ENCODE measurements at regions not wholly inside any gene's neighbourhood (a gene's known extent, or its start where the extent isn't known, plus 50 kb on each side); places are given as distances from the start of the nearest gene placed in this dataset.

GRCh38 chr18:64929036-64929435 lies 780.1 kb upstream of the LINC00305 start:
- TF ChIP-seq CTCF (IDR thresholded peaks at IDR 0.05) = no peak
- DNase-seq (ENCODE audit: low spot score) = no peak
- no peaks in the 10 kb centered on the region for H3K4me1 ChIP-seq
- H3K9me3 ChIP-seq = no peaks in the 10 kb centered on the region
- H3K36me3 ChIP-seq = no peaks in the 10 kb centered on the region
- H3K27me3 ChIP-seq = no peaks in the 10 kb centered on the region
- no peak overlapping the region for H3K27ac ChIP-seq
- H3K4me3 ChIP-seq = no peak overlapping the region

GRCh38 chr18:64919971-64920570 lies 771.2 kb upstream of the LINC00305 start:
- no peak for DNase-seq (ENCODE audit: low spot score)
- no peak for TF ChIP-seq CTCF (IDR thresholded peaks at IDR 0.05)

GRCh38 chr18:64918851-64919250 lies 770.0 kb upstream of the LINC00305 start:
- H3K27ac ChIP-seq = no peak overlapping the region
- H3K27me3 ChIP-seq = no peaks in the 10 kb centered on the region
- H3K4me3 ChIP-seq = no peak overlapping the region
- H3K36me3 ChIP-seq = no peaks in the 10 kb centered on the region
- TF ChIP-seq CTCF (IDR thresholded peaks at IDR 0.05) = no peak
- no peaks in the 10 kb centered on the region for H3K4me1 ChIP-seq
- DNase-seq (ENCODE audit: low spot score) = no peak
- H3K9me3 ChIP-seq = no peaks in the 10 kb centered on the region

More at GRCh38 chr18:64919971-64920570, 771.2 kb upstream of the LINC00305 start:
- Histone ChIP-seq H3K4me1 (no peaks in the 10 kb centered on the region), H3K36me3 (no peaks in the 10 kb centered on the region), H3K27me3 (no peaks in the 10 kb centered on the region), H3K27ac (no peak overlapping the region), H3K9me3 (no peaks in the 10 kb centered on the region), H3K4me3 (no peak overlapping the region)

DNA sequence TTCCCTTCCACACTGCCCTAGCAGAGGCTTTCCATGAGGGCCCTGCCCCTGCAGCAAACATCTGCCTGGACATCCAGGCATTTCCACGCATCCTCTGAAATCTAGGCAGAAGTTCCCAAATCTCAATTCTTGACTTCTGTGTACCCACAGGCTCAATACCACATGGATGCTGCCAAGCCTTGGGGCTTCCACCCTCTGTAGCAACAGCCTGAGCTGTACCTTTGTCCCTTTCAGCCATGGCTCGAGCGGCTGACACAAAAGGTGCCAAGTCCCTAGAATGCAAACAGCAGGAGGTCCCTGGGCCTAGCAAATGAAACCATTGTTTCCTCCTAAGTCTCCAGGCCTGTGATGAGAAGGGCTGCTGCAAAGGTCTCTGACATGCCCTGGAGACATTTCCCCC lies 744.5 kb upstream of the LINC00305 start:
- H3K9me3 ChIP-seq = no peaks in the 10 kb centered on the region
- DNase-seq (ENCODE audit: low spot score) = no peak
- H3K4me1 ChIP-seq = no peaks in the 10 kb centered on the region
- TF ChIP-seq CTCF (IDR thresholded peaks at IDR 0.05) = no peak
- H3K27ac ChIP-seq = no peak overlapping the region
- H3K4me3 ChIP-seq = no peak overlapping the region
- H3K36me3 ChIP-seq = no peaks in the 10 kb centered on the region
- H3K27me3 ChIP-seq = no peaks in the 10 kb centered on the region

DNA sequence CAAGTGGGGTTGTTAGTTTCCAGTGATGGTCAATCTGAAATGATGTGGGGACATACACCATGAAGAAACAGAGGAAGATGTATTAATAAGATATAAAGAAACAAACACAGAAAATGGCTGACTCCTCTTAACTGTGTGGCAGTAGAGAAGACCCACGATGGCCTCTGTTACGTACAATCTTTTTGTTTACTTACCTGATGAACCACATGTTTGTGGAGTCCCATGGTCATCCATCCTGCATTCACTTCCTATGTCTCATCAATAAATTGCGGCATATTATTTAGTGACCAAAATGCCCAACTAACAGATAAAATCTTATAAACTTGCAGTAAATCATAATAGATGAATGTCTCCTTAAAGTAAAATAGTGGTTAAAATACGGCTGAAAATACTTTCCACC lies 740.1 kb upstream of the LINC00305 start:
- no peak for TF ChIP-seq CTCF (IDR thresholded peaks at IDR 0.05)
- Histone ChIP-seq H3K27me3 (no peaks in the 10 kb centered on the region), H3K9me3 (no peaks in the 10 kb centered on the region), H3K4me1 (no peaks in the 10 kb centered on the region), H3K4me3 (no peak overlapping the region), H3K27ac (no peak overlapping the region), H3K36me3 (no peaks in the 10 kb centered on the region)
- no peak for DNase-seq (ENCODE audit: low spot score)

DNA sequence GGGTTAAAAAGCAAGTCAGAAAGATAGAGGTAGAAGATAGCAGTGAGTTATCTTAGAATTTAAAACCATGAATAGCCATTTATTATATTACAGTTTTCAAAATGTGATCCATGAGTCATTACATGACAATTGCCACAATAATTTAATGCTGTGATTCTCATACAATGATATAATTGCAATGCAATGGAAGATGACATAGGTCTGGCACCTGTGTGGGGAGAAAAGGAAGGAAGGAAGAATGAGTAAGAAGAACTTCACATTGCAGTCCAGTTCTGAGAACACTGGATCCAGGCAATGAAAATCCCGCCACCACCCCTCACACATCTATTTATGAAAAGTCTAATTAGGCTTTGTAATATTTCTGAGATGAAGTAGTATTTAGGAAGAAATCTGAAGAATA lies 738.1 kb upstream of the LINC00305 start:
- no peak overlapping the region for H3K4me3 ChIP-seq
- H3K36me3 ChIP-seq = no peaks in the 10 kb centered on the region
- no peak for TF ChIP-seq CTCF (IDR thresholded peaks at IDR 0.05)
- H3K4me1 ChIP-seq = no peaks in the 10 kb centered on the region
- H3K9me3 ChIP-seq = no peaks in the 10 kb centered on the region
- H3K27ac ChIP-seq = no peak overlapping the region
- no peaks in the 10 kb centered on the region for H3K27me3 ChIP-seq
- DNase-seq (ENCODE audit: low spot score) = no peak

All from right atrium auricular region (tissue), 2 donors.